Fibroblast of villous mesenchyme (primary cell): ENCODE measurements at regions not wholly inside any gene's neighbourhood (a gene's known extent, or its start where the extent isn't known, plus 50 kb on each side); places are given as distances from the start of the nearest gene placed in this dataset.
A peak's percentile ranks its signal among the peaks of the same experiment; 100 is the strongest.

Experiments used
- DNase-seq: peaks from one replicate; pipeline ENCODE4 v3.0.0-alpha.2; 2010; ENCODE audit warnings: low read depth
- H3K4me3 ChIP-seq: 2 replicates; pipeline ENCODE4 v1.5.1; 2011; ENCODE audit warnings: low read depth, mild to moderate bottlenecking, low read length
- CTCF ChIP-seq: IDR thresholded peaks from 2 replicates; pipeline ENCODE4 v1.5.1; 2012; ENCODE audit warnings: low read depth, mild to moderate bottlenecking, low read length; ENCODE audit not compliant: insufficient read depth

DNA sequence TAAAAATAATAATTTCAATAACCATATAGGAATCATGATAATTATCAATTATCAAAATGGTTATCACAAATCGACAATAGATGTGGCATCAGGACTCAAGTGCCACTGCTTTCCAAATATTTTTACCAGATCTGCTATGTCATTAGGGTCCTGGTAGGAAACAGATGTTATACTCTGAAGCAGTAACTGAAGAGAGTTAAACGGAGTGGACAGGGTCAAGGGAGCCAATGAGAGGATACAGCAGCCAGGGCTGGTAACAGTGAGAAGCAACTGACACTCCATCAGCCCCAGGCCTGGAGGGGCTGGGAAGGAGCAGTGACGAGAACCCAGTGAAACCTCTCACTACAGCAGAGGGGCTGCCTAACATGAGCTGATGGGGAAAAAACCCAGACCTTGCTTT, 322.4 kb downstream of the NPR3 start:
- no peak for TF ChIP-seq CTCF
- DNase-seq, result no peak
- no peak overlapping the region for H3K4me3 ChIP-seq

DNA sequence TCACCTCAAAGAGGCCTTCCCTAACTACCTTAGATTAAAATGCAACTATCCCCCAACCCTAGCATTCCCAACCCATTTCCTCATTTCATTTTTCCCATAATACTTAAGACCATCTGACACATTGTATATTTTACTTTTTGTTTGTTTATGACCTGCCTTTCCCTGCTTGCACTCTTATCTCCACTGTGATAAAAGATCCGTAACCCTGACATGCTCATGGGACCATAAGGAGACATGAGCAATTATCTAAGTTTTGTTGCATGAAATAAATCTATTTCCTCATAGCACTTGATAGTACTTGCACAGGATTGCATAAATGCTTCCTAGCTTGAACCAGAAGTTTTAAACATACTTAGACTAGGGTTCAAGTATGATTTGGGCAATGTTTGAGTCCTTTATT, 323.7 kb downstream of the NPR3 start:
- peak; percentile 69 for DNase-seq
- no peak overlapping the region for H3K4me3 ChIP-seq
- TF ChIP-seq CTCF, result no peak

GRCh38 chr5:33035851-33036527, 324.9 kb downstream of the NPR3 start:
- TF ChIP-seq CTCF, result no peak
- DNase-seq, result no peak
- no peak overlapping the region for H3K4me3 ChIP-seq

DNA sequence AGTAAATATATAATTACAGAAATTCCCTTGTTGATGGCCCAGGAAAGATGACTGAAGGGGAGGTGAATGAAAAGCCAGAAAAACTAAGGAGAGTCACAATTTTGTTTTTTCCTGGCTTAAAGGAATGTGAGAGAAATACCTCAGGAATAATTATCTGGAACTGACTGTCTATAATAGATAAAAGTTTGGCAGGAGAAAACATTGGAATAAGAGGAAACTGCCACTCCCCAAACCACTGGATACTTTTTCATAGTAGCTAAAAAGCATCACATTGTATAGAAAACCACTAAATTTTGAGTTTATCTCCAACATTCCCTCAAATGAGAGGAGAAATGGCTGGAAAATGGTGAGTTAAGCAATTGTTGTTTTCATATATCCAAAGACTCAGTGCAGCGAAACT, 326.0 kb downstream of the NPR3 start:
- H3K4me3 ChIP-seq, result no peak overlapping the region
- no peak for DNase-seq
- no peak for TF ChIP-seq CTCF

DNA sequence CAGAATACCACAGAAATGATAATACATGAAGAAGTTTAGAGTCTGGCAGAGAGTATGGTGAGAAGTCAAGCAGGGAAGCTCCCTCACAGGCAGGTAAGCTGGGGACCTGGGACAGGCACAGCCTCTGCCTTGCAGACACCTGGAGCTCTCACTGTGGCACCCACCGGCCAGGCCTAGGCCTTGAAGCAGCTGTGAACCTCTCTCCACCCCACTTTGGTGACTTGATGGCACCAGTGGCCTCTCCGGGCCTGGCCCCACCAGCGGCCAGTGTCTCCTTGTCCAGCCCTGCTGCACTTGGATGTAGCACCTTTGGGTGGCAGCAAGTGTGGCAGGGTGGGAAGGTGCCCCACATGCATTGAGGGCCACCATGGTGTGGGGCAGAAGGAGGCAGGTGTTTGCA, 330.5 kb downstream of the NPR3 start:
- H3K4me3 ChIP-seq, result no peak overlapping the region
- no peak for TF ChIP-seq CTCF
- DNase-seq, result no peak

DNA sequence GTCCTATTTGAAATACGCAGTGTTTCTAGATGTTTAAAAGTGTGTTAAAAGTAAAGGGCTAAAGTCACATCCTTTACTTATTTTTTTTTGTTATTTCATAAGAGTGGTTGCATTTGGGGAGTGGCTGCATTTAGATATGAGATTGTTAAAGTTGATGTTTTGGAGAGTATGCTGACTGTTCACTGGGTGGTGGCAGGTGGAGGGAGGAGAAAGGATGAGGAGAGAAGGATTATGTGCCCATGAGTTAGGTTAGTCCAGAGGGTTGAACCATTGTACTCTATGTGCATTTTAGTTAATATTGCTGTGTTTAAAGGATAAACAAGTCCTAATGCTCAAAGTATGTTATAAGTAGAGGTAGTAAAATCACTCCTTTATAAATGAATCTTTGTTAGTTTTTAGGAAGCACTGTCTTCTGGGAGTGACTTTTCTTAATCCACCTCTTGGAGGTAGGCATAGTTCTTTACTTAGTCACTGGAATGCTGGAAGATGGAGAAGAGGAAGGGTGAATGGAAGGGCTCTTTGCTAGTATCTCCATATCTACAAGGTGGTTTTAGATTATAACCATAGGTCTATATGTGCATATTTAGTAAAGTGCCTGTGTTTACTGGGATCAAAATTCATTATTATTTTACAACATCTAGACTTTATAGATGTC, 332.3 kb downstream of the NPR3 start:
- no peak for DNase-seq
- no peak overlapping the region for H3K4me3 ChIP-seq
- no peak for TF ChIP-seq CTCF
